Brain pericyte (primary cell): ENCODE measurements at regions not wholly inside any gene's neighbourhood (a gene's known extent, or its start where the extent isn't known, plus 50 kb on each side); places are given as distances from the start of the nearest gene placed in this dataset.
"Not testable (repeated sequence)": the region's sequence is repeated elsewhere in the genome, so short reads cannot be mapped to it uniquely, and the experiment has no call there.

Experiments used
- DNase-seq: peaks from one replicate; pipeline ENCODE4 v3.0.0-alpha.2; 2012; ENCODE audit warnings: low read depth, low spot score

DNA sequence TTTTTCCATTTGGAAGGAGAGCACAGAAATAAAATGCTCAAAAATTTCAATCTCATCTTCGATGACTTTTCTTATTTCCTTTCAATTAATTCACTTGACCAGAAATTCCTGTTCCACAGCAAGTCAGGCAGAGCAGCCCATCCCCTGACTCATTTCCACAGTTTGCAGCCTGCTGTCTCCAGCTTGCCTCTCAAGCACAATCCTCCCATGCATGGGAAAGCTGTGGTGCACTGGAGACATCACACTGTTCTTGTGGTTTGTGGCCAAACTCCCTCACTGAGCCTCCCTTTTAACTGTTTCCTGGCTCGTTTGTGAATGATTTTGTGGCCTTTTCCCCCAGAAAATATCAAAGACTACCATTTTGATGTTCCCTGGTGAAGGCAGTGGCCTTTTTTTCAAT is 114.0 kb upstream of the ENPEP start:
- peak; percentile 65 for DNase-seq

DNA sequence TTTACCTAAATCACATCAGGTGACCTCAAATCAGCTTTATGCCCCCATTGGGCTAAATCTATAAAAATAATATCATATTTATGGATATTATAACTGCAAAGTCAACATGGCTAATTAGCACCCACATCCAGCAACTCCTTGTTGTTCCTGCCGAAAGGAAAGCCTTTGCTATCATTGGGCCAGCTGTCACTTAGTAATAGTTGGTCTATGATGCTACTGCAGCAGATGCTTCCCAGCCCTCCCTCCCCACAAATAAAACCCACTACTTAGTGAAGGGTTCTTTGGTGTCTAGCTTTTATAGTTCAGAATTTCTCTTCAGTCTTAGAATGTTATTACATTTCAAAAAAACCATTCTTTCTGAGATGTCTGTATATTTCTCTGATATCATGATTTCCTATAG is 116.9 kb upstream of the ENPEP start:
- no peak for DNase-seq

DNA sequence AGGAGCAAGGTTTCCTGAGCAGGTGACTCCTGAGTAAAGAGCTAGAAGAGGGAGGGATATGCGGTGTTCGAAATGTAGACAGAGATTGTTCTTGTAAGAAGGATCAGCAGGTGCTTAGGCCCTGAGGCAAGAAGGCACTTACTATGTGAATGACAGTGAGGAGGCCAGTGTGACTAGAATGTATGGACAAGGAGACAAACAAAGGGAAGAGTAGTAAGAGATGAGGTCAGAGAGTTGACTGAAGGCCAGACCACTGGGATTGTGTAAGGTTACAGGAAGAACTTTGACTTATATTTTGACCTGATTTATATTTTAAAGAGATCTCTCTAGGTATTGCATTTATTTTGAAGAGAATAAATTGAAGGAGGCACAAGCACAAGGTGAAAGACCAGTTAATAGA is 118.4 kb upstream of the ENPEP start:
- no peak for DNase-seq

DNA sequence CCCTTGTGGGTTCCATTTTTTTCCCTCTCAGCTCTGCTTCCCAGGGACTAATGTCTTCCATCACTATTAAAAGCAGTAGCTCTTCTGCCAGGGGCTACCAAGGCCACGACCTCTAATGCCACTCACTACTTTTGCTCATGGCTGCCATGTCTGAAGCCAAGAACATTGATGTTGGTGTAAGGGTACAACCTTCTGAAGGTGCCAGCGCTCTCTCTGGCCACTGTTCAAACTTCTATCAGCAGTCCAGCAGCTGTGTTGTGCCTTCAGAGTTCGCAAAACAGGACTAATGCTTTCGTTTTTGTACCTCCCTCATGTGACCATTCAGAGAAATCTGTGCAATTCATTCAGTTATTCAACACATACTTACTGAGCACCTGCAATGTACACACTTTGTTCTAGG is 121.5 kb upstream of the ENPEP start:
- no peak for DNase-seq

GRCh38 chr4:110352670-110353442 is 123.1 kb upstream of the ENPEP start:
- no peak for DNase-seq

GRCh38 chr4:110348711-110349383 is 127.1 kb upstream of the ENPEP start:
- DNase-seq: no peak

GRCh38 chr4:110347805-110348204 is 128.2 kb upstream of the ENPEP start:
- DNase-seq: no peak

DNA sequence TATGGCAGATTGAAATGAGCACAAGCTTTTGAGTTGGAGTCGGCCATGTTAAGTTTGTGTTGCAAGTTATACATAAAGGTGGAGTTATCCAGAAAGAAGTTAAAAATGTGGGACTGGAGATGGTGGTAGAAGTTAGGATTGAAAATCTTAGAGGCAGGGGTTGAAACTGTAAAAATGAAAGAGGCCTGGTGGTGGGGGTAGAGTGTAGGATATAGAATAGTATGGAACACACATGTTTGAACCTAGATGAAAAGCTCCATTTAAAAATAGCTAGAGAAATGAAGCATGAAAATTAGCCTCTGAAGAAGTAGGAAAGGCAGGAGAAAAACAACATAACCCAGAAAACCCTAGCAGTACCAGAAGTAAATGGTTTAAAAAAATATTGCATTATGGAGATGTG is 131.8 kb upstream of the ENPEP start:
- DNase-seq: no peak

DNA sequence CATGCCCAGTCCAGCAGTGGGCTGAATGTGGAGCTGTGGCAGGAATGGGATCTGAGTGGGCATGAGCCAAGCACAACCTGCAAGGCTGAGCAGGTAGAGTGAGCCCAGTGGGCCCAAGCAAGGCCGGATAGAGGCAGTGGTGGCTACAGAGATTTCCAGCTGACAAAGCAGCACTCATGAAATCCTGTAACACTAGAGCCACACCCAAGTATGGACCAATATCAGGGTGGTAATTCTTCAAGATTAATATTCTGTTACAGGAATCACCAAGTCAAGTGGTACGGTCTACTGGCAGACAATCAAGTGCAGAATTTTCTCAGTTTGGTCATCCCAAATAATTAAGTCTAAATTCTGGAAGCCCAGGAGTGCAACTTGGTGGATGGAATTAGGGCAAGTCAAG is 132.4 kb upstream of the ENPEP start:
- DNase-seq: no peak

DNA sequence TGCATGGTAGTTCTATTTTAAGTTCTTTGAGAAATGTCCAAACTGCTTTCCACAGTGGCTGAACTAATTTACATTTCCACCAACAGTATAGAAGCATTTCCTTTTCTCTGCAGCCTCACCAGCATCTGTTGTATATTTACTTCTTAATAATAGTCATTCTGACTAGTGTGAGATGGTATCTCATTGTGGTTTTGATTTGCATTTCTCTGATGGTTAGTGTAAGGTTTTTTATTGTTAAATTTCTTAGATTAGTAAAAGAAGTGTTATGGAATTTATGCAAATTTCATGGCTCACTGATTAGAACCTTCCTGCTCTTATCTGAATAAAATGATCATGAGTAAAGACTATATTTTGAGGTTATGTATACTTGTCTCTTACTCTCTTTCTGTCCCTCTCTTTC is 134.8 kb upstream of the ENPEP start:
- not testable (repeated sequence) for DNase-seq

GRCh38 chr4:110335399-110335798 is 137.0 kb upstream of the ELOVL6 start:
- DNase-seq: no peak

GRCh38 chr4:110332483-110332882 is 134.1 kb upstream of the ELOVL6 start:
- DNase-seq: no peak

DNA sequence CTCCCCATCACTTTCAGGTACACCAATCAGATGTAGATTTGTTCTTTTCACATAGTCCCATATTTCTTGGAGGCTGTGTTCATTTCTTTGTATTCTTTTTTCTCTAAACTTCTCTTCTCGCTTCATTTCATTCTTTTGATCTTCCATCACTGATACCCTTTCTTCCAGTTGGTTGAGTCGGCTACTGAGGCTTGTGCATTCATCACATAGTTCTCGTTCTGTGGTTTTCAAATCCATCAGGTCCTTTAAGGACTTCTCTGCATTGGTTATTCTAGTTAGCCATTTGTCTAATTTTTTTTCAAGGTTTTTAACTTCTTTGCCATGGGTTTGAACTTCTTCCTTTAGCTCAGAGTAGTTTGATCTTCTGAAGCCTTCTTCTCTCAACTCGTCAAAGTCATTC is 128.0 kb upstream of the ELOVL6 start:
- DNase-seq: not testable (repeated sequence)

GRCh38 chr4:110310795-110311194 is 112.4 kb upstream of the ELOVL6 start:
- no peak for DNase-seq

DNA sequence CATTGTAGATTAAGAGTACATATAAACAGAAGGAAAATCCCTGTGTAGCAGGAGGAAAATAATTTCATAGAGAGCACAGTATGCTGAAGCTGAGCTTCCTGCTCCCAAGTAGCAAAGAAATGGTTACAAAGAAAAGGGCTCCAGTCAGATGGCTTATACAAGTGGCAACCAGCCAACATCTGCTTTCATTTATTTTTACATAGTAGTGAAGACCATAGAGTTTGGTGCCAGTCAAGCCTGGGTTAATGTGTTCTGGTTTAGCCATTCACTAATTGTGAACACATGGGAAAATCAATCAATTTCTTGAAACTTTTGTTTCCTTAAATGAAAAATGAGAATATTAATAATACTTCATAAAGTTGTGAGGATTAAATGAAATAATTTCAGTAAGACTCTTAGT is 111.3 kb upstream of the ELOVL6 start:
- DNase-seq: peak; percentile 12

- no peak for DNase-seq
Measured at GRCh38 chr4:110306303-110306702, 107.9 kb upstream of the ELOVL6 start.

DNA sequence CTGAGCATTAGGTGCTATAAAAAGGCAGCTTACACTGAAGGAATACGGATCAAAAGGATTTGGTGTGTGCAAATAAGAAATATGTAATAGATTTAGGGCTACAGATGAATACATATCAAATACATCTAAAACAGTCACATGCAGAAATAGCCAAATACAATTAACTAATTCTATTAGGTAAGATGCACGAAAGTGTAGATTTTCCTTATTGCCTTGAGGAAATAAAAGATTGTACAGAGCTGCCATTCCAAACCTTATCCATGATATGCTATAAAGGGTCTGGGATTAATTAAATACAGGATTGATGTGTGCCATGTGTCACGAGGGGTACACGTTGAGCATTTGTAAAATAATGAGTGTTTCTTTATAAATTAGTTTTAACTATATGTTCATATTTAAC is 107.0 kb upstream of the ELOVL6 start:
- DNase-seq: no peak

- DNase-seq: no peak
Measured at GRCh38 chr4:110296892-110297291, 98.5 kb upstream of the ELOVL6 start.

GRCh38 chr4:110294165-110294564 is 95.8 kb upstream of the ELOVL6 start:
- DNase-seq: no peak

GRCh38 chr4:110292994-110293744 is 94.8 kb upstream of the ELOVL6 start:
- no peak for DNase-seq

- no peak for DNase-seq
Measured at GRCh38 chr4:110290511-110290910, 92.1 kb upstream of the ELOVL6 start.

- DNase-seq: no peak
Measured at GRCh38 chr4:110289601-110290100, 91.2 kb upstream of the ELOVL6 start.
